Tibial nerve (tissue), 3 donors: ENCODE measurements at regions not wholly inside any gene's neighbourhood (a gene's known extent, or its start where the extent isn't known, plus 50 kb on each side); places are given as distances from the start of the nearest gene placed in this dataset.

Source experiments
- POLR2A ChIP-seq, 2 donors: fragments of 450-650 bp; IDR thresholded peaks; one replicate each; pipeline ENCODE4 v1.6.1; 2017; ENCODE audit warnings: antibody characterized with exemption in 2 of 2, mild to moderate bottlenecking in 2 of 2, moderate library complexity in 2 of 2
- TF ChIP-seq, protein P1 (sequence below), 5 experiments: fragments of 200-600 bp in 3 of 5; fragments of 450-650 bp in 2 of 5; sonication (generic) in 3 of 5; IDR thresholded peaks; one replicate each; pipeline ENCODE4 v1.5.1; 2016 to 2019; ENCODE audit warnings: antibody characterized with exemption in 5 of 5, mild to moderate bottlenecking in 3 of 5, moderate library complexity in 2 of 5

DNA sequence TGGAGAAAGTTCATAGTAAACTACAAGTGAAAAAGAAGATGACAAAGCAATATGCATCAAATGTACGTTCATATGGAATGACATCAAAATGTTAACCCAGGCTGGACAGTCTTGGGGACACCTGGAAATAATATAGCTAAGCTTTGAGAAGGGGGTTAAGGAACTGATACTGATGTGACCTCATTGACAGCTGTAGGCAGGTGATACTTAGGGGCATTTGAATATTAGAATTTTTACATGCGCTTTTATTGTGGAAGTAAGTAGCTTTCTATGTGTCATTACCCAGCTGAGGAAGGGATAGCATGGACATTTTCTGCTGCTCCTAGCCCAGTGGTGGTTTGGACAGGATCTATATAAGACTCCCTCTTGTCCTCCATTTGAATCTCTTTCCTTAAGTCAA is 299.7 kb downstream of the CWC27 start:
- TF ChIP-seq POLR2A (IDR thresholded peaks at IDR 0.05): no peak
- TF ChIP-seq, protein P1, sequence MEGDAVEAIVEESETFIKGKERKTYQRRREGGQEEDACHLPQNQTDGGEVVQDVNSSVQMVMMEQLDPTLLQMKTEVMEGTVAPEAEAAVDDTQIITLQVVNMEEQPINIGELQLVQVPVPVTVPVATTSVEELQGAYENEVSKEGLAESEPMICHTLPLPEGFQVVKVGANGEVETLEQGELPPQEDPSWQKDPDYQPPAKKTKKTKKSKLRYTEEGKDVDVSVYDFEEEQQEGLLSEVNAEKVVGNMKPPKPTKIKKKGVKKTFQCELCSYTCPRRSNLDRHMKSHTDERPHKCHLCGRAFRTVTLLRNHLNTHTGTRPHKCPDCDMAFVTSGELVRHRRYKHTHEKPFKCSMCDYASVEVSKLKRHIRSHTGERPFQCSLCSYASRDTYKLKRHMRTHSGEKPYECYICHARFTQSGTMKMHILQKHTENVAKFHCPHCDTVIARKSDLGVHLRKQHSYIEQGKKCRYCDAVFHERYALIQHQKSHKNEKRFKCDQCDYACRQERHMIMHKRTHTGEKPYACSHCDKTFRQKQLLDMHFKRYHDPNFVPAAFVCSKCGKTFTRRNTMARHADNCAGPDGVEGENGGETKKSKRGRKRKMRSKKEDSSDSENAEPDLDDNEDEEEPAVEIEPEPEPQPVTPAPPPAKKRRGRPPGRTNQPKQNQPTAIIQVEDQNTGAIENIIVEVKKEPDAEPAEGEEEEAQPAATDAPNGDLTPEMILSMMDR (IDR thresholded peaks at IDR 0.05): no peak
